Activated naive CD8-positive, alpha-beta T cell treated with anti-CD3 and anti-CD28 coated beads, Interleukin-2, amount 10 ng/mL, durations not matched to agents 7 days and 5 days (primary cell): ENCODE measurements at regions not wholly inside any gene's neighbourhood (a gene's known extent, or its start where the extent isn't known, plus 50 kb on each side); places are given as distances from the start of the nearest gene placed in this dataset.

Experiments used
- ATAC-seq: fragments of 150-1000 bp; cut with Tn5 transposase; one replicate; pipeline ENCODE4 v1.10.0; 2021; ENCODE audit warnings: low read depth, moderate library complexity
- POLR2A ChIA-PET: fragments of 350-600 bp; sonication (Branson Sonifier 250); formaldehyde crosslinking; loops from one replicate; lab custom pipeline; 2021; ENCODE audit warnings: antibody characterized with exemption; lab: Charles Lee
- DNase-seq: peaks from one replicate; pipeline ENCODE4 v3.0.0; 2021
- H3K27ac Mint-ChIP-seq: one replicate; pipeline ENCODE4 v1.8.0; 2022; ENCODE audit warnings: mild to moderate bottlenecking, mixed read lengths
- H3K27me3 Mint-ChIP-seq: one replicate; pipeline ENCODE4 v1.8.0; 2022; ENCODE audit warnings: mild to moderate bottlenecking, moderate library complexity, mixed read lengths
- H3K36me3 Mint-ChIP-seq: one replicate; pipeline ENCODE4 v1.8.0; 2021; ENCODE audit warnings: mild to moderate bottlenecking, mixed read lengths
- H3K4me1 Mint-ChIP-seq: one replicate; pipeline ENCODE4 v1.8.0; 2021; ENCODE audit warnings: mixed read lengths
- H3K4me3 Mint-ChIP-seq: one replicate; pipeline ENCODE4 v1.8.0; 2022; ENCODE audit warnings: mild to moderate bottlenecking, moderate library complexity, mixed read lengths
- H3K9me3 Mint-ChIP-seq: one replicate; pipeline ENCODE4 v1.8.0; 2021; ENCODE audit warnings: mixed read lengths

- ATAC-seq (no peak), DNase-seq (no peak)
- no peak overlapping the region for H3K27ac Mint-ChIP-seq
Measured at GRCh38 chr10:62734781-62735463, 69.6 kb upstream of the ADO start.

DNA sequence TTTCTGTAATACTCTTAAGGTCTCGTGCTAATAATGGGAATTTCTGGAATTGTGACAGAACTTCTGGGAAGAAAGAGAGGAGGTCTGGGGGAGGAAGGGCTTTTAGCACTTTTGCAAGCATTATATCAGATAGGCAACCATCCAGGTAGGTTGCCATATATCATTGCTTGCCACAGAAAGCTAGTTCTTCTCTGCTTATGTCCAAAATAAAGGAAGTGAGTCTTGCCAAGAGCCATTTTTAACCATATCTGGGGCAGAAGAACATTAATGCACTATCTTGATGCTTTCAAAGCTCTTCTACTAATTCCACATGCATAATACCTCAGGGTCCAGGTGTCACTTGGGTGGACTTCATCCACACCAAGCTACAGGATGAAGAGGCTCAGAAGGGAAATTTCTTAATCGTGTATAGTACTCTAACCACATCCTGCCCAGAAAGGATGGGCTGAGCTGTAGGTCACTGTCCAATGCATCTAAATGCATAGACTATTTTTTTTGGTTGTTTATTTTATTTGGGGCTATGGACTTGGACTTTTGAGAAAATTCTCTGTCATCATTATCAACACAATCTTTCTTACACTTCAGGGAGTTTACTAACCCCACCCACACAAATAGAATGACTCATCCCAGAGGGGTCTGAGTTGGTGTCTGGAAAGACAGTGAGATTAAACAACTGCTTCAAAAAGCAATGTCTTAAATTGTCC is 68.9 kb upstream of the ADO start:
- Mint-ChIP-seq H3K4me3 (no peak overlapping the region), H3K27ac (no peak overlapping the region), H3K9me3 (no peaks in the 10 kb centered on the region), H3K36me3 (peaks cover 4% of the 10 kb centered on the region), H3K27me3 (peaks cover 4% of the 10 kb centered on the region), H3K4me1 (peaks cover 4% of the 10 kb centered on the region)
- POLR2A ChIA-PET, result interaction anchor here (1.4 to 4.0 kb wide), 3 partner anchors 76 to 98 kb away, joined by 3 to 21 read pairs (median 8); partner anchors contain the start of gene EGR2
- DNase-seq, result no peak
- no peak for ATAC-seq

More at GRCh38 chr10:62734781-62735463, 69.6 kb upstream of the ADO start:
- H3K9me3 Mint-ChIP-seq, result no peaks in the 10 kb centered on the region
- H3K4me1 Mint-ChIP-seq, result peaks cover 4% of the 10 kb centered on the region
- POLR2A ChIA-PET, result interaction anchor here (1.4 to 4.0 kb wide), 3 partner anchors 76 to 97 kb away, joined by 3 to 21 read pairs (median 8); partner anchors contain the start of gene EGR2
- peaks cover 6% of the 10 kb centered on the region for H3K27me3 Mint-ChIP-seq
- peaks cover 4% of the 10 kb centered on the region for H3K36me3 Mint-ChIP-seq
- H3K4me3 Mint-ChIP-seq, result no peak overlapping the region

DNA sequence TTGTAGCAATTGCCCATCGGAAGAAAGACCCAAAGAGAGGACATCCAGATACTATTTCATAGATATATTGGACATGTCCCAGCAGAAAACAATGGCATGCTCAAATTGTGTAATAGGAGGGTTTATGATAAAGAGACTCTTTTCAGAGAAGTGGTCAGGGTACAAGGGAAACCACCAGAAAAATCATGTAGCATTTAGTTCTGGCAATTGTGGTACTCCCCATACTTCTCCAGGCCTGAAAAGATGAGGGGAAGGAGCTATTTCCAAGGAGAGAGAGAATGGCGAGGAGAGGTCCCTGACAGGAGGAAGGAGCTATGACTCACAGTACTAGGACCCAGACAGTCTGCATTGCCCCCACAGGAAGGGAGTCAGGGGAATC is 68.4 kb upstream of the ADO start:
- DNase-seq, result no peak
- Mint-ChIP-seq H3K27ac (no peak overlapping the region), H3K4me3 (no peak overlapping the region), H3K36me3 (peaks cover 4% of the 10 kb centered on the region), H3K9me3 (no peaks in the 10 kb centered on the region), H3K27me3 (no peaks in the 10 kb centered on the region), H3K4me1 (peaks cover 4% of the 10 kb centered on the region)
- ATAC-seq, result no peak
- POLR2A ChIA-PET, result interaction anchor here (0.7 to 4.0 kb wide), 2 partner anchors 22 to 80 kb away, joined by 3 to 21 read pairs; partner anchors contain the start of gene EGR2

DNA sequence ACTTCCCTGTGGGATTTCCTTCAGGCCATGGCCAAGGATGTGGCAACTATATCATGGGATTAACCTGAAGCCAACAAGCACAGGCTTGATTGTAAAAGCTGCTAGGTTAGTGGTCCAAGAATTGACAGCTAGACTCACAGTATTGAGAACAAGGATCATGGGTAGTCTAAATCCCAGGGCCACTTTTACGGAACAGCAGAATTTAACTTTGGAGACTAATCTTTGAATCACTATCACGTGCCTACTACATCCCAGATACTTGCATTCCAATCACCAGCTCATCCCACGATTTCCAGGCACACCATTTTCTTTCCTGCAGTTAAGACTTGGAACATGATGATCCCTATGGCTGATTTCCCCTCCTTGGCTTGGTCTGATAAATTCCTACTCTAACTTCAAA is 65.6 kb upstream of the ADO start:
- ATAC-seq (no peak), DNase-seq (no peak)
- Mint-ChIP-seq H3K27ac (no peak overlapping the region), H3K4me1 (peaks cover 1% of the 10 kb centered on the region), H3K9me3 (no peaks in the 10 kb centered on the region), H3K4me3 (no peak overlapping the region), H3K36me3 (peaks cover 4% of the 10 kb centered on the region), H3K27me3 (no peaks in the 10 kb centered on the region)
- POLR2A ChIA-PET, result no interaction called here

DNA sequence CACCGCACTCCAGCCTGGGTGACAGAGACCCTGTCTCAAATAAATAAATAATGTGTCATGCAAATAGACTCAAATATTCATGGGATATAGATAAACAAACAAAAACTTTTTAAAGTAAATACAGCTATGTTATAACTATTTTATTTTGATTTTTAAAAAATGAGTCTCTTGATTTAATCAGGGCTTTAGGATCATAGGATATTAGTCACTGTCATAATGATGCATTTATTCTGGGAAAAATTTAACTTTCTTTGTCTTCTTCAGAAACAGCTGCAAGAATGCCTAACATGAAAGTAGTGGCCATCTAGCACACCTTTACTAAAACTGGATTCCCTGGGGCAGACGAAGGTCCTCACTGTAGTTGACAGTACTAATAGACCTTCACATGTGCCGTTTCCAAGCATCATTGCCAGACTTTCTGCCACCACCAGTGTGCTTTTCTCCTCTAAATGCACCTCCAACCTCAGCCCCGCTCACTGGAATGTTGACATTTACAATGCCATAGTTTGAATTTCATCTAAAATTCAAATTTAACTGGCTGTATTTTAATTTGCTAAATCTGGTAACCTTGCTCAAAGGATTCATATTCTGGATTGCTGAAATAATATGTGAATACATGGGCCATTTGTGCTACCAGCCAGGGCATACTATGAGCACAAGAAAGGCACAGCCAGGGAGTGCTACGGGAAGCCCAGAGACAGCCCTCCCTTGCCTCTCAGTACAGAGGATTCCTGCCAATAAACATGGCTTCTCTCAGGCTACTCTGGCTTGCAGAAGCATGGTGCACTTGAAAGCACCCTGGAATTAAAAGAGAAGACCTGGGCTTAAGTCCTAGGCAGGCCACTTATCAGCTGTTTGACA is 63.4 kb upstream of the ADO start:
- DNase-seq, result no peak
- ATAC-seq, result no peak
- H3K4me1 Mint-ChIP-seq, result peaks cover 1% of the 10 kb centered on the region
- H3K9me3 Mint-ChIP-seq, result no peaks in the 10 kb centered on the region
- no peak overlapping the region for H3K4me3 Mint-ChIP-seq
- no peak overlapping the region for H3K27ac Mint-ChIP-seq
- no peaks in the 10 kb centered on the region for H3K27me3 Mint-ChIP-seq
- H3K36me3 Mint-ChIP-seq, result peaks cover 4% of the 10 kb centered on the region
- POLR2A ChIA-PET, result no interaction called here

DNA sequence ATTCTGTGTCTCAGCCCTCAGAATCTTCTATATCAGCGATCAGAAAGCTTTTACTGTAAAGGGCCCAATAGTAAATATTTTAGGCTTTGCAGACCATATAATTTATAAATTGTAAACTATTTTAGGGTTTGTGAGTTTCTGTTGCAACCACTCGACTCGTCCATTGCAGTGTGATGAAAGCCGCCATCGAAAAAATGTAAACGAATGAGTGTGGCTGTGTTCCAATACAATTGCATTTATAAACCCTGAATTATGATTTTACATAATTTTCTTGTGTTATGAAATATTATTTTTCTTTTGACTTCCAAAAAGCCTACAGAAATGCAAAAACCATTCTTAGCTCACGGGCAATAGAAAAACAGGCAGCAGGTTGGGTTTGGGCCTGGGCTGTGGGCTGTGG is 62.5 kb upstream of the ADO start:
- Mint-ChIP-seq H3K4me1 (no peaks in the 10 kb centered on the region), H3K9me3 (no peaks in the 10 kb centered on the region), H3K27ac (no peak overlapping the region), H3K27me3 (no peaks in the 10 kb centered on the region), H3K4me3 (no peak overlapping the region), H3K36me3 (peaks cover 4% of the 10 kb centered on the region)
- DNase-seq, result no peak
- no peak for ATAC-seq
- POLR2A ChIA-PET, result no interaction called here

- Mint-ChIP-seq H3K4me1 (no peaks in the 10 kb centered on the region), H3K36me3 (peaks cover 4% of the 10 kb centered on the region), H3K27ac (no peak overlapping the region), H3K9me3 (no peaks in the 10 kb centered on the region), H3K27me3 (no peaks in the 10 kb centered on the region), H3K4me3 (no peak overlapping the region)
- POLR2A ChIA-PET, result no interaction called here
- ATAC-seq (no peak), DNase-seq (no peak)
Measured at GRCh38 chr10:62742536-62743061, 61.9 kb upstream of the ADO start.

DNA sequence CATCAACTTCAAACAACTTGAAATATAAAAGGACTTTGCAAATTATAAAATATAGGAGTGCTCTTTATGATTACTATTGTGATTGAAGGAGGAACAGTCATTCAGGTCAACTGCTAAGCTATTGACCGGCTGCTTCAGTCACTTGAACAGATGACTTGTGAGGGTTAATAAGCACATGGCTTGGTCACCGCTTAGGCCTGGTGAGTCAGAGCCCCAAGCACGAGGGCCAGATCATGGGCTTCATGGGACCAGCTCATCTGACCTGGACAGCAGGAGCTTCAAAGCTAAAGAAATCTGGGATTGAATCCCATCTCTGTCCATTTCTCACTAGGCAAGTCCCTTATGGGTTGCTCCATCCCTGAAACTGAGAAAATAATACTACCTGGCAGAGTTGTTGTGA is 60.4 kb upstream of the ADO start:
- DNase-seq, result no peak
- Mint-ChIP-seq H3K4me3 (no peak overlapping the region), H3K27ac (no peak overlapping the region), H3K4me1 (peaks cover 7% of the 10 kb centered on the region), H3K27me3 (no peaks in the 10 kb centered on the region), H3K9me3 (no peaks in the 10 kb centered on the region), H3K36me3 (no peaks in the 10 kb centered on the region)
- ATAC-seq, result no peak
- POLR2A ChIA-PET, result no interaction called here

- DNase-seq (no peak), ATAC-seq (no peak)
- POLR2A ChIA-PET, result no interaction called here
- Mint-ChIP-seq H3K9me3 (no peaks in the 10 kb centered on the region), H3K36me3 (no peaks in the 10 kb centered on the region), H3K27me3 (no peaks in the 10 kb centered on the region), H3K27ac (no peak overlapping the region), H3K4me1 (peaks cover 11% of the 10 kb centered on the region), H3K4me3 (no peak overlapping the region)
Measured at GRCh38 chr10:62745581-62745980, 58.9 kb upstream of the ADO start.

- ATAC-seq (no peak), DNase-seq (no peak)
- Mint-ChIP-seq H3K27ac (no peak overlapping the region), H3K9me3 (no peaks in the 10 kb centered on the region), H3K4me1 (peaks cover 11% of the 10 kb centered on the region), H3K27me3 (no peaks in the 10 kb centered on the region), H3K4me3 (no peak overlapping the region), H3K36me3 (peaks cover 1% of the 10 kb centered on the region)
- POLR2A ChIA-PET, result no interaction called here
Measured at GRCh38 chr10:62746951-62747729, 57.4 kb upstream of the ADO start.

DNA sequence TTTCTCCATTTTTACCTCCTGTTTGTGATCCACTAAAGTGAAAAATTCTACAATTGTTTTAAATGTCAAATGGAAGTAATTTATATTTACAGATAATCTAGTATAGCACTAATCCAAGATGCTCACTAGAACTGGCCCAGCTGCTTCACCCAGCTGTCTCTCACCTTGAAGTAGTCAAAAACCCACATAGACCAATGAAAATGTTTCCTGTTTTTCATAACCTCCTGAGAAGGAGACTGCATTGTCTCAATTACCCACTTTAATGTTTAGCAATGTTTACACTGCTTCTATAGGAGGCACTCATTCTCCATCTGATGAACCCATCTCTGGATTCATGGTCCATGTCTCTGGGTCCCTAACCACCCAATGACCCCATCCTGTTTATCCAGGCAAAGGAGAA is 56.1 kb upstream of the ADO start:
- H3K4me3 Mint-ChIP-seq, result no peak overlapping the region
- ATAC-seq, result no peak
- H3K27me3 Mint-ChIP-seq, result no peaks in the 10 kb centered on the region
- peaks cover 1% of the 10 kb centered on the region for H3K36me3 Mint-ChIP-seq
- no peak overlapping the region for H3K27ac Mint-ChIP-seq
- DNase-seq, result no peak
- no peaks in the 10 kb centered on the region for H3K9me3 Mint-ChIP-seq
- POLR2A ChIA-PET, result no interaction called here
- H3K4me1 Mint-ChIP-seq, result peaks cover 11% of the 10 kb centered on the region

GRCh38 chr10:62749093-62749683 is 55.3 kb upstream of the ADO start:
- POLR2A ChIA-PET, result no interaction called here
- ATAC-seq, result no peak
- Mint-ChIP-seq H3K4me1 (peaks cover 11% of the 10 kb centered on the region), H3K27me3 (no peaks in the 10 kb centered on the region), H3K36me3 (peaks cover 1% of the 10 kb centered on the region), H3K9me3 (no peaks in the 10 kb centered on the region), H3K27ac (no peak overlapping the region), H3K4me3 (no peak overlapping the region)
- no peak for DNase-seq
